ENCODE measurements at regions not wholly inside any gene's neighbourhood (a gene's known extent, or its start where the extent isn't known, plus 50 kb on each side); places are given as distances from the start of the nearest gene placed in this dataset.
"Not testable (repeated sequence)": the region's sequence is repeated elsewhere in the genome, so short reads cannot be mapped to it uniquely, and the experiment has no call there.

- no peak for DNase-seq (ENCODE audit: low read depth)
- TF ChIP-seq, protein P1, sequence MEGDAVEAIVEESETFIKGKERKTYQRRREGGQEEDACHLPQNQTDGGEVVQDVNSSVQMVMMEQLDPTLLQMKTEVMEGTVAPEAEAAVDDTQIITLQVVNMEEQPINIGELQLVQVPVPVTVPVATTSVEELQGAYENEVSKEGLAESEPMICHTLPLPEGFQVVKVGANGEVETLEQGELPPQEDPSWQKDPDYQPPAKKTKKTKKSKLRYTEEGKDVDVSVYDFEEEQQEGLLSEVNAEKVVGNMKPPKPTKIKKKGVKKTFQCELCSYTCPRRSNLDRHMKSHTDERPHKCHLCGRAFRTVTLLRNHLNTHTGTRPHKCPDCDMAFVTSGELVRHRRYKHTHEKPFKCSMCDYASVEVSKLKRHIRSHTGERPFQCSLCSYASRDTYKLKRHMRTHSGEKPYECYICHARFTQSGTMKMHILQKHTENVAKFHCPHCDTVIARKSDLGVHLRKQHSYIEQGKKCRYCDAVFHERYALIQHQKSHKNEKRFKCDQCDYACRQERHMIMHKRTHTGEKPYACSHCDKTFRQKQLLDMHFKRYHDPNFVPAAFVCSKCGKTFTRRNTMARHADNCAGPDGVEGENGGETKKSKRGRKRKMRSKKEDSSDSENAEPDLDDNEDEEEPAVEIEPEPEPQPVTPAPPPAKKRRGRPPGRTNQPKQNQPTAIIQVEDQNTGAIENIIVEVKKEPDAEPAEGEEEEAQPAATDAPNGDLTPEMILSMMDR (conservative IDR thresholded peaks at IDR 0.05; ENCODE audit: low read depth, low read length) = no peak
- H3K4me3 ChIP-seq (ENCODE audit: low read depth, low read length) = no peak overlapping the region
Observed at GRCh38 chr7:146057958-146058357, 58.6 kb upstream of the CNTNAP2 start.

DNA sequence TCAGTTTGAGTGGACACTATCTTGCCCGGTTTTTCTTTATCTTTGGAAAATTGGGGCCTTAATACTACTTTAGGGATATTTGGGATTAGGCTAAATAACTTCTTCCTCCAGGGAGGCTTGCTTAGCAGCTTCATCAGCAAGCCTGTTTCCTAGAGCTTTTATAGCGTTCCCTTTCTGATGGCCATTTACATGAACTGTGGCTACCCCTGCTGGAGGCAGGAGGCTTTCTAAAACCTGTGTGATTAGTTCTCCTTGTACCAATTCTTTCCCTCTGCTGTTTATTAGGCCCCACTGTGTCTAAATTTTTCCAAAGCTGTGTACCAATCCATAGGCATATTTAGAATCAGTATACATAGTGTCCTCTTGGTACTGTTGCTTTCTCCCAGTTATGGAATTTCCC is 61.7 kb upstream of the CNTNAP2 start:
- TF ChIP-seq, protein P1 (conservative IDR thresholded peaks at IDR 0.05; ENCODE audit: low read depth, low read length) = peak; percentile 20
- DNase-seq (ENCODE audit: low read depth) = no peak
- H3K4me3 ChIP-seq (ENCODE audit: low read depth, low read length) = no peak overlapping the region

DNA sequence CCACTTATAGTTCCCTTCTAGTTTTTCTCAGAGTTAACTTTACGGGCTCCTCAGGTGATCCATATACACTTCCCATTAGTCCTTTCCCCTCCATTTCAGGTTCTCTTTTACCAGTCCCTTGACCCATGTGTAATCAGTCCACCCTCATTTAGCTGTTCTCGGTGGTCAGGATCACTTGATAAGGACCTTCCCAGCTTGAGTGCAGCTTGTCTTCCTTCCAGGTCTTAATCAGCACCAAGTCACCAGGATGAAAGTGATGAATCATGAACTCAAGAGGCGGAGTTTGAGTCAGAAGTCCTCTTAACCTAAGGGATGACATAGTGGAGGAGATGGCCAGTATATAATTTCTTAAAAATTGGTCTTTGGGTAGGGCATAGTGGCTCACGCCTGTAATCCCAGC is 63.1 kb upstream of the CNTNAP2 start:
- TF ChIP-seq, protein P1 (conservative IDR thresholded peaks at IDR 0.05; ENCODE audit: low read depth, low read length) = no peak
- no peak overlapping the region for H3K4me3 ChIP-seq (ENCODE audit: low read depth, low read length)
- DNase-seq (ENCODE audit: low read depth) = no peak

- not testable (repeated sequence) for DNase-seq (ENCODE audit: low read depth); H3K4me3 ChIP-seq (ENCODE audit: low read depth, low read length)
Observed at GRCh38 chr7:146043310-146043709, 73.3 kb upstream of the CNTNAP2 start.

DNA sequence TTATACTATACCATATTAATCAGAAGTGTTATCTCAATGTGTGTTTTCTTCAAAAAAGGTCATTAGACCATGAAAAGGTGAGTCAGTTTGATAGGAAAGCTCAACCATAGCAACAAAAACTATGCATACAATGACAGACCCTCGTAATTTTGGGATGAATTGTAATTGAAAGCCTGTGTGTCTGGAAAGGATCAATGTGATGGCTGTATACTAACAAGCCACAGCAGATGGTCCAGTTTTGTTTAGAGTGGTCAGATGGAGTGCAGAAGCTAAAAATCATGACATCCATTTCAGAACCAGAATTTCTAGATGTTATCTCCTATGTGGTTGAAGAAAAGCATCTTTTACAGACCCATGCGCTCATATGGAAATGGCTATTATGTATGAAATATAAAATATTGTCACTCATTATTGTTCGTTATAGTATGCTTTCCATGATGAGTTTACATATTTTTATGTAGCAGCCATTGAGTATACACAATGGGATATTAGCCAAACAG is 88.3 kb upstream of the CNTNAP2 start:
- no peak for DNase-seq (ENCODE audit: low read depth)
- H3K4me3 ChIP-seq (ENCODE audit: low read depth, low read length) = no peak overlapping the region
- TF ChIP-seq, protein P1 (conservative IDR thresholded peaks at IDR 0.05; ENCODE audit: low read depth, low read length) = no peak

DNA sequence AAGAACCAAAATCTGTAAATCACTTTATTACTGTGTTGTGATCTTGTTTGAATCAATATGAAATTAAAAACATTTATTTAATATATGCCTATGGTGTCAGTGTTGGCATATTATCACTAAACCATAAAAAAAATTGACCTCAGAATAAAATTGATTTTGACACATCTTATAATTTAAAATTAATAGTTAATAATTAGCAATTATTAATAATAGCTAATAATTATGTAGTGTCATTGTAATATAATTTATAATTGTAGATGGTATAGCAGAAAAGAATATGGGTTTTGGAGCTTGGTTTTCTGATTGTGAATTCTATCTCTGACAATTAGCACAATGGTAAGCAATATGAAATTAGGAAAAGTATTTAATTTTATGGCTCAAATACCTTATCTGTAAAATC is 89.4 kb upstream of the CNTNAP2 start:
- TF ChIP-seq, protein P1 (conservative IDR thresholded peaks at IDR 0.05; ENCODE audit: low read depth, low read length) = no peak
- no peak overlapping the region for H3K4me3 ChIP-seq (ENCODE audit: low read depth, low read length)
- DNase-seq (ENCODE audit: low read depth) = no peak

DNA sequence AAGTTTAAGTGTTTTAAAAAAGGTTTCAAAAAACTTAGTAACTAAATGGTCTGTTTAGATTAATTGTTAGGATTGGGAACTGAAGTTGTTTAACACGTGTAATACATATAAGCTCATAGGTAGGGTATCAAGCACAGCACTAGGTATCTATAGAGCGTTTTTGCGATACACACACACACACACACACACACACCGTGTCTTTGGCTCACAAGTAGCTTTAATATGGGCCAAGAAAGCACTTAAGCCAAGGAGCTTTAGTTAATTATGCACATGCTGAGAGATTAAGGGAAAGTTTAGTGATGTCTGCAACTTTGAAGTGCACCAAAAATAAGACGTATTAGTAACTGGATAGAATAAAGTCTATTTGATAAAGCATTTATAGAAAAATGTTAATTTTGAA is 93.8 kb upstream of the CNTNAP2 start:
- DNase-seq (ENCODE audit: low read depth) = no peak
- TF ChIP-seq, protein P1 (conservative IDR thresholded peaks at IDR 0.05; ENCODE audit: low read depth, low read length) = no peak
- no peak overlapping the region for H3K4me3 ChIP-seq (ENCODE audit: low read depth, low read length)

DNA sequence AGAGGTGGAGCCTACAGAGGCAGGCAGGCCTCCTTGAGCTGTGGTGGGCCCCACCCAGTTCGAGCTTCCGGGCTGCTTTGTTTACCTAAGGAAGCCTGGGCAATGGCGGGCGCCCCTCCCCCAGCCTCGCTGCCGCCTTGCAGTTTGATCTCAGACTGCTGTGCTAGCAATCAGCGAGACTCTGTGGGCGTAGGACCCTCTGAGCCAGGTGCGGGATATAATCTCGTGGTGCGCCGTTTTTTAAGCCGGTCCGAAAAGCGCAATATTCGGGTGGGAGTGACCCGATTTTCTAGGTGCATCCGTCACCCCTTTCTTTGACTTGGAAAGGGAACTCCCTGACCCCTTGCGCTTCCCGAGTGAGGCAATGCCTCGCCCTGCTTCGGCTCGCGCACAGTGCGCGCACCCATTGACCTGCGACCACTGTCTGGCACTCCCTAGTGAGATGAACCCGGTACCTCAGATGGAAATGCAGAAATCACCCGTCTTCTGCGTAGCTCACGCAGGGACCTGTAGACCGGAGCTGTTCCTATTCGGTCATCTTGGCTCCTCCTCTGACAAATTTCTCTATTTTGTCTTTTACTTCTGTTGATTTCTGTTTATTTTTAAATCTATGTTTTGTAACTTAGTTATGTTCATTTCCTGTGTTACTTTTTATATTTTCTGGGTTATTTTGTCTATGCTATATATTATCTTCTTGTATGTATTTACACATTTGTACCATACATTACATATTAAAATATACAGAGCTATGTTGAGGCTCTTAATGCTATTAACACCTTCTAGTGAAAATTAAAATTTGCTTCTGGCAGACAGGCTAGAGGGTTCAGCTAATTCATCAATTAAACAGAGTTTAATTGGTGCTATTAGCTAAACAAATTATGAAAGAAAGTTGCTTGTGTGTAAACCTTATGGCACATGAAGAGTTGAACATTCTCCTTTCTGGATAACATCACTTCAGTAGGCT is 97.3 kb upstream of the CNTNAP2 start:
- H3K4me3 ChIP-seq (ENCODE audit: low read depth, low read length); DNase-seq (ENCODE audit: low read depth): not testable (repeated sequence)

GRCh38 chr7:146017366-146017765 is 99.2 kb upstream of the CNTNAP2 start:
- H3K4me3 ChIP-seq (ENCODE audit: low read depth, low read length); DNase-seq (ENCODE audit: low read depth): not testable (repeated sequence)

GRCh38 chr7:146014154-146014553 is 102.4 kb upstream of the CNTNAP2 start:
- DNase-seq (ENCODE audit: low read depth); H3K4me3 ChIP-seq (ENCODE audit: low read depth, low read length): not testable (repeated sequence)

All from epithelial cell of proximal tubule (primary cell).